Mesothelial cell of epicardium (in vitro differentiated cells): ENCODE measurements at regions not wholly inside any gene's neighbourhood (a gene's known extent, or its start where the extent isn't known, plus 50 kb on each side); places are given as distances from the start of the nearest gene placed in this dataset.

Experiments
- DNase-seq, 2 experiments: peaks; one replicate each; pipeline ENCODE4 v3.0.0; 2021; ENCODE audit warnings: low spot score in 2 of 2; ENCODE audit not compliant: unreplicated experiment in 2 of 2
- H3K27ac Mint-ChIP-seq: 2 replicates; pipeline ENCODE4 v1.8.0; 2021; ENCODE audit warnings: mixed read lengths
- H3K27me3 Mint-ChIP-seq: 2 replicates; pipeline ENCODE4 v1.8.0; 2021; ENCODE audit warnings: low read depth, mixed read lengths
- H3K36me3 Mint-ChIP-seq: 2 replicates; pipeline ENCODE4 v1.8.0; 2021; ENCODE audit warnings: mixed read lengths
- H3K4me1 Mint-ChIP-seq: 2 replicates; pipeline ENCODE4 v1.8.0; 2021; ENCODE audit warnings: mixed read lengths
- H3K4me3 Mint-ChIP-seq: 2 replicates; pipeline ENCODE4 v1.8.0; 2021; ENCODE audit warnings: mild to moderate bottlenecking, moderate library complexity, mixed read lengths
- H3K9me3 Mint-ChIP-seq: 2 replicates; pipeline ENCODE4 v1.8.0; 2021; ENCODE audit warnings: mixed read lengths
- TF ChIP-seq, protein P1 (sequence below): fragments of 200-600 bp; sonication (generic); IDR thresholded peaks from one replicate; pipeline ENCODE4 v1.5.0; 2021; ENCODE audit warnings: antibody characterized with exemption; ENCODE audit not compliant: unreplicated experiment

DNA sequence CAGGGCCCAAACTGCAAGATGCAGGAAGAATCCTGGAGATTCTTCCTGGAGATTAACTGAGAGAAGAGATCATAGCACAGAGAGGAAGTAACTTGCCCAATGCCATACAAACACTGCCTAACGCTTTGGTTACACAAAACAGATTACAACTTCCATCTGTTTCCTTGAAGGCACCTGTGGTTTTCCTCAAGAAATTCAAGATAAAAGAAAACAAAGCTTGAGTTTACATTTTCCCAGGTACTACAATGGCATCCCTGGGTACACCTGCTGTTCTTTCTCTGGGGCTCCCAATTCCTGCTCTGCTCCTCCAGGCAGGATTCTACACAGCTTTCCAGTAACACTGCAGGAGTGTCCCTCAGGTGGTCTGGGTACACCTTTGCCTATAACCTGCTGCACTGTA, 781.9 kb upstream of the ID2 start:
- peaks cover 22% of the 10 kb centered on the region for H3K27me3 Mint-ChIP-seq
- H3K9me3 Mint-ChIP-seq: no peaks in the 10 kb centered on the region
- no peak overlapping the region for H3K4me3 Mint-ChIP-seq

DNA sequence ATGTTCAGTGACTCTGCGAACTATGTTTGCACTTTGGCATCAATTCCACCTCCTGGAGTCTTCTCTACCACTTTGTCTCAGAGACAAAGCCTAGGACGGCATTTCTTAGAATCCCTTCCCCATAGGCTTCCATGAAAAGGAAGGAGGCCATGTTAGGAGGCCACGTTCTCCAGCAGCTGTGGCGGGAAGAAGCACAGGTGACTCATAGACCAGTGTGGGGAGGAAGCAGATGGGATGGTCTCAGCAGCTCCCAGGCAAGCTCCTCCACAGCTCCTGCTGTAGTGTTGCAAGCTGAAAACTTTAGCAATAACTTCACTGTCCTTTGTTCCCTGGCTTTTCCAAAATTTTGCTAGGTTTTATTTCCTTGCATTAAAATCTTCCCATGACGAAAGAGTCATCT, 781.3 kb upstream of the ID2 start:
- peaks cover 22% of the 10 kb centered on the region for H3K27me3 Mint-ChIP-seq
- peaks cover 10% of the 10 kb centered on the region for H3K4me1 Mint-ChIP-seq
- no peak for DNase-seq
- no peak overlapping the region for H3K27ac Mint-ChIP-seq
- no peaks in the 10 kb centered on the region for H3K36me3 Mint-ChIP-seq
- TF ChIP-seq, protein P1, sequence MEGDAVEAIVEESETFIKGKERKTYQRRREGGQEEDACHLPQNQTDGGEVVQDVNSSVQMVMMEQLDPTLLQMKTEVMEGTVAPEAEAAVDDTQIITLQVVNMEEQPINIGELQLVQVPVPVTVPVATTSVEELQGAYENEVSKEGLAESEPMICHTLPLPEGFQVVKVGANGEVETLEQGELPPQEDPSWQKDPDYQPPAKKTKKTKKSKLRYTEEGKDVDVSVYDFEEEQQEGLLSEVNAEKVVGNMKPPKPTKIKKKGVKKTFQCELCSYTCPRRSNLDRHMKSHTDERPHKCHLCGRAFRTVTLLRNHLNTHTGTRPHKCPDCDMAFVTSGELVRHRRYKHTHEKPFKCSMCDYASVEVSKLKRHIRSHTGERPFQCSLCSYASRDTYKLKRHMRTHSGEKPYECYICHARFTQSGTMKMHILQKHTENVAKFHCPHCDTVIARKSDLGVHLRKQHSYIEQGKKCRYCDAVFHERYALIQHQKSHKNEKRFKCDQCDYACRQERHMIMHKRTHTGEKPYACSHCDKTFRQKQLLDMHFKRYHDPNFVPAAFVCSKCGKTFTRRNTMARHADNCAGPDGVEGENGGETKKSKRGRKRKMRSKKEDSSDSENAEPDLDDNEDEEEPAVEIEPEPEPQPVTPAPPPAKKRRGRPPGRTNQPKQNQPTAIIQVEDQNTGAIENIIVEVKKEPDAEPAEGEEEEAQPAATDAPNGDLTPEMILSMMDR: no peak
- H3K9me3 Mint-ChIP-seq: no peaks in the 10 kb centered on the region
- no peak overlapping the region for H3K4me3 Mint-ChIP-seq

More for the DNA sequence above, 781.9 kb upstream of the ID2 start:
- peaks cover 10% of the 10 kb centered on the region for H3K4me1 Mint-ChIP-seq
- DNase-seq: no peak
- no peaks in the 10 kb centered on the region for H3K36me3 Mint-ChIP-seq
- TF ChIP-seq, protein P1: no peak
- H3K27ac Mint-ChIP-seq: no peak overlapping the region

DNA sequence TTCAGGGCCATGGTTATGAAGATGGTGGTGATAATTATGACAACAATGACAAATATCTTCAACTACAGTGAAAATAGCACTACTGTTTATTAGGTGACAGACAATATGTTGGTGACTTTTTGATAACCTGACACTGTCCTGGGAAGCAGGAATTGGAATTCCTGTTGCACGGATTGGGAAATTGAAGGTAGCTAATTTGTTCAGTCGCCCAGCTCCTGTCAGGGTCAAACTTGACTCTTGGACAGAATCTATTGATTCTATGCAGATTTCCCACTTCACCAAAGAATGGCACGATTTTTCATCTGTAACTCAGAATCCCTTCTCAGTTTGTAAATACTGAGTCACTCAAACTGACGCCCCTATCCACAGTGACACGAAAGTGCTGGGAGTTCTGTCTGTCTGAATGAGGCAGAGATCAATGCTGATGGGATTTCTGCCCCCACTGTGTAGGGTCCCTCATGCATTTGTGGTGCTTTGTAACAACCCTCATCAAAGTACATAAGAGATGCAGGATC, 779.5 kb upstream of the ID2 start:
- Mint-ChIP-seq H3K4me3 (no peak overlapping the region), H3K4me1 (peaks cover 8% of the 10 kb centered on the region), H3K36me3 (no peaks in the 10 kb centered on the region), H3K9me3 (no peaks in the 10 kb centered on the region), H3K27ac (no peak overlapping the region), H3K27me3 (peaks cover 20% of the 10 kb centered on the region)
- DNase-seq: no peak
- TF ChIP-seq, protein P1: no peak

DNA sequence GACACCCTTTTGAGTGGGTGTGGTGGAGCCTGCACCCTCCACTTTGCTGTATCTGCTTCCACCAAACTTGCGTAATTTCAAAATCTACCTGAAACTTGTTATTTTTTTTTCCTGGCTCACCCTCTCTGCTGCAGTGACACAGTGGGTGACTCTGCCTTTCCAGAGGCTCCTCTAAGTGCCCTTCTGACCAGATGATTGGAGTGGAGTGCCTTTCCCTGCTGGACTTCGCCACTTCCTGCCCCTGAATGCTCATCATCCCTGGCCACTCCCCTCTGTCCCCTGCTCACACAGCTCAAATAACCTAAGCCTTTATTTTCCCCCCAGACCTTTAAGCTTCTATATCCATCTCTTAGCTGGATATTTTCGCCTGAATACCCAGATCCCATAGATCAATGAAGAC, 777.5 kb upstream of the ID2 start:
- Mint-ChIP-seq H3K4me3 (no peak overlapping the region), H3K9me3 (no peaks in the 10 kb centered on the region), H3K36me3 (no peaks in the 10 kb centered on the region), H3K27me3 (peaks cover 15% of the 10 kb centered on the region), H3K27ac (no peak overlapping the region), H3K4me1 (peaks cover 5% of the 10 kb centered on the region)
- DNase-seq: no peak
- TF ChIP-seq, protein P1: no peak

DNA sequence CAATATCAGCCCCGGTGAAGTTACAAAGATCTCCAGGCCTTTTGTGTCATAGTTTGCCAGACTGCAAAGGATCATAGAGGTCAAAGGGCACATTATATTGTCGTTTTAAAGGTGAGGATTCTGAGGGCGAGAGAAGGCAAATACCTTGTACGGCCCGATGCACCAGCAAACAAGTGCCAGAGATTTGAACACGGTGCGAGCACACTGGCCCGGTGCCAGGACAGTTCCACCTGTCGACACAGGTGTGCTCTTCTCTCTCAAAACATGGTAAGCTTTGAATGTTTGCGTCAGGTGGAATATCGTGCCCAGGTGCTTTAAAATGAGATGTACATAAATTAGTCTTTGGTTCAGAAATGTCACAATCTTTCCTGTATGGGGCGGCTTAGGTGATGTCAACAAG, 776.1 kb upstream of the ID2 start:
- Mint-ChIP-seq H3K27me3 (peaks cover 10% of the 10 kb centered on the region), H3K27ac (no peak overlapping the region), H3K4me3 (no peak overlapping the region), H3K4me1 (no peaks in the 10 kb centered on the region), H3K9me3 (no peaks in the 10 kb centered on the region), H3K36me3 (no peaks in the 10 kb centered on the region)
- TF ChIP-seq, protein P1: no peak
- DNase-seq: no peak

DNA sequence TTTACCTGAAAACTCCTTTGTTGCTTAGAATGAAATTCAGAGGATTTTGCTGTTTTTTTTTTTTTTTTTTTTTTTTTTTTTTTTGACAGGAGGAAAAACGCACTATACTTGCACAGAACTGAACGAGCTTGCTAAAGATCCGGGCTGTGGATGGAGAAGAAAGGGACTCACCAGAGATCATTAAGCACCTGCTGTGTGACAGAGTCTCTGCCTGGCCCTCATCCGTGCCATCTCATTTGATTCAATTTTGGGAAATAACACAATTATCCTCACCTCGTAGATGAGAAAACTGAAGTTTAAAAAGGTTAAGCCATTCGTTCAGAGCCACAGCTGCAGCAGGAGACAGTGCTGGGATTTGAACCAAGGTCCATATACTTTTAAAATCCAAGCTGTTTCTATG, 775.4 kb upstream of the ID2 start:
- TF ChIP-seq, protein P1: no peak
- Mint-ChIP-seq H3K36me3 (no peaks in the 10 kb centered on the region), H3K4me3 (no peak overlapping the region), H3K27ac (no peak overlapping the region), H3K4me1 (no peaks in the 10 kb centered on the region), H3K9me3 (no peaks in the 10 kb centered on the region), H3K27me3 (peaks cover 10% of the 10 kb centered on the region)
- no peak for DNase-seq
